ENCODE measurements at regions not wholly inside any gene's neighbourhood (a gene's known extent, or its start where the extent isn't known, plus 50 kb on each side); places are given as distances from the start of the nearest gene placed in this dataset.
A peak's percentile ranks its signal among the peaks of the same experiment; 100 is the strongest.

DNA sequence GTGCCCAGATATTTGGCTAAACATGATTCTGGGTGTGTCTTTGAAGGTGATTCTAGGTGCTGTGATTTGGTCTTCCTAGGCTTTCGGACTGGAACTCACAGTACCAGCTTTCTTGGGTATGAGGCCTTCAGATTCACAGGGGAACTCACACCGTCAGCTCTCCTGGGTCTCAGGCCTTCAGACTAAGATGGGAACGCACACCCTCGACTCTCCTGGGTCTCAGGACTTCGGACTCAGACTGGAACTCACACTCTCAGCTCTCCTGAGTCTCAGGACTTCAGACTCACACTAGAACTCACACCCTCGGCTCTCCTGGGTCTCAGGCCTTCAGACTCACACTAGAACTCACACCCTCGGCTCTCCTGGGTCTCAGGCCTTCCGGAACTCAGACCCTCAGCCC is 137.7 kb downstream of the CRLF2 start:
- Histone ChIP-seq H3K27ac (no peak overlapping the region), H3K9me3 (no peaks in the 10 kb centered on the region), H3K36me3 (no peaks in the 10 kb centered on the region), H3K27me3 (no peaks in the 10 kb centered on the region), H3K4me3 (no peak overlapping the region), H3K4me1 (no peaks in the 10 kb centered on the region)
- intact Hi-C loops (cut with DNase I) = no loop called here
- ATAC-seq = no peak
- WGBS (ENCODE audit: insufficient coverage, low coverage, low lambda C conversion rate, missing lambda C conversion rate) = 44% methylated on average over 6 of the region's 8 CpGs
- peak in 1 of 3 donors; percentile 3 for DNase-seq
- TF ChIP-seq, protein P1, sequence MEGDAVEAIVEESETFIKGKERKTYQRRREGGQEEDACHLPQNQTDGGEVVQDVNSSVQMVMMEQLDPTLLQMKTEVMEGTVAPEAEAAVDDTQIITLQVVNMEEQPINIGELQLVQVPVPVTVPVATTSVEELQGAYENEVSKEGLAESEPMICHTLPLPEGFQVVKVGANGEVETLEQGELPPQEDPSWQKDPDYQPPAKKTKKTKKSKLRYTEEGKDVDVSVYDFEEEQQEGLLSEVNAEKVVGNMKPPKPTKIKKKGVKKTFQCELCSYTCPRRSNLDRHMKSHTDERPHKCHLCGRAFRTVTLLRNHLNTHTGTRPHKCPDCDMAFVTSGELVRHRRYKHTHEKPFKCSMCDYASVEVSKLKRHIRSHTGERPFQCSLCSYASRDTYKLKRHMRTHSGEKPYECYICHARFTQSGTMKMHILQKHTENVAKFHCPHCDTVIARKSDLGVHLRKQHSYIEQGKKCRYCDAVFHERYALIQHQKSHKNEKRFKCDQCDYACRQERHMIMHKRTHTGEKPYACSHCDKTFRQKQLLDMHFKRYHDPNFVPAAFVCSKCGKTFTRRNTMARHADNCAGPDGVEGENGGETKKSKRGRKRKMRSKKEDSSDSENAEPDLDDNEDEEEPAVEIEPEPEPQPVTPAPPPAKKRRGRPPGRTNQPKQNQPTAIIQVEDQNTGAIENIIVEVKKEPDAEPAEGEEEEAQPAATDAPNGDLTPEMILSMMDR (IDR thresholded peaks at IDR 0.05) = no peak
- no peak for TF ChIP-seq POLR2A (IDR thresholded peaks at IDR 0.05)

DNA sequence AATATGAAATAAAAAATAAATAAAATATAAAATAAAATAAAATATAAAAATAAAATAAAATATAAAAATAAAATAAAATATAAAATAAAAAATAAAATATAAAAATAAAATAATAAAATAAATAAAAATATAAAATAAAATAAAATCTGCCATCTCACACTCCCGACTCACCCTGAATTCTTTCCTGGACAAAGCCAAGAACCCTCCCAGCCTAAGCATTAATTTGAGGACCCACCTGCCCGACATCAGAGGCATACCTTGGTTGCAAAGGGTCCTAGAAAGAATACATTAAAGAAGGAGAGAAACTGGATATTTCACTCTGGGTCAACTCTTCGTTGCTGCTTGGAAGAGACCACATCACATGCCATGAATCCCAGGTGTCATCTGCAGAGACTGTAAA is 138.3 kb downstream of the CRLF2 start:
- intact Hi-C loops (cut with DNase I) = no loop called here
- DNase-seq (no peak), ATAC-seq (no peak)
- Histone ChIP-seq H3K36me3 (no peaks in the 10 kb centered on the region), H3K4me3 (no peak overlapping the region), H3K27ac (no peak overlapping the region), H3K9me3 (no peaks in the 10 kb centered on the region), H3K4me1 (no peaks in the 10 kb centered on the region), H3K27me3 (no peaks in the 10 kb centered on the region)
- 86% methylated on average over 2 of the region's 3 CpGs for WGBS (ENCODE audit: insufficient coverage, low coverage, low lambda C conversion rate, missing lambda C conversion rate)
- TF ChIP-seq, protein P1 (IDR thresholded peaks at IDR 0.05) = no peak
- no peak for TF ChIP-seq POLR2A (IDR thresholded peaks at IDR 0.05)

DNA sequence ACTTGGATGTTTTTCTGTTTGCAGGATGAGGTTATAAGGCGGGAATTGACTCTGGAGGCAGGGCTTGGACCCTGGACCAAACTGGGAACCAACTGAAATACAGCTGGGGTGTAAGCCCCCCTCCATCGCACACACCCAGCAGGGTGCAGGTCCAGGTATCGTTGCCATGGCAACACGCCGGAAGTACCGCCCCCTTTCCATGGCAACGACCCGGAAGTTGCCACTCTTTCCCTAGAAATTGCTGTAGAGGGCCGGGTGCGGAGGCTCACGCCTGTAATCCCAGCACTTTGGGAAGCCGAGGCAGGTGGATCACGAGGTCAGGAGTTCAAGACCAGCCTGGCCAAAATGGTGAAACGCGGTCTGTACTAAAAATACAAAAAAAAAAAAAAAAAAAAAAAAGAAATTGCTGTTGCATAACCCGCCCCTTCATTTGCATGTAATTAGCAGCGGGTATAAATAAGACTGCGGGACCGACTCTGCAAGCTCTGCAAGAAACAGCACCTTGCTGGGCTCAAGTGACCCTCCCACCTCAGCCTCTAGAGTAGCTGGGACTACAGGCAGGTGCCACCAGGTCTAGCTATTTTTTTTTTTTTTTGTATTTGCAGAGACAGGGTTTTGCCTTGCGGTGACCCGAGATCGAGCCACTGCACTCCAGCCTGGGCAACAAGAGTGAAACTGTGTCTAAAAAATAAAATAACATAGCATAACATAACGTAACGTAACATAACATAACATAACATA is 139.6 kb downstream of the CRLF2 start:
- no peaks in the 10 kb centered on the region for H3K4me1 ChIP-seq
- H3K27ac ChIP-seq = no peak overlapping the region
- no peaks in the 10 kb centered on the region for H3K27me3 ChIP-seq
- peak in 1 of 3 donors; percentile 39 for DNase-seq
- TF ChIP-seq, protein P1 (IDR thresholded peaks at IDR 0.05) = no peak
- TF ChIP-seq POLR2A (IDR thresholded peaks at IDR 0.05) = no peak
- no peak for ATAC-seq
- 70% methylated on average over 13 of the region's 24 CpGs for WGBS (ENCODE audit: insufficient coverage, low coverage, low lambda C conversion rate, missing lambda C conversion rate)
- no peaks in the 10 kb centered on the region for H3K36me3 ChIP-seq
- no peak overlapping the region for H3K4me3 ChIP-seq
- intact Hi-C loops (cut with DNase I) = no loop called here
- no peaks in the 10 kb centered on the region for H3K9me3 ChIP-seq

DNA sequence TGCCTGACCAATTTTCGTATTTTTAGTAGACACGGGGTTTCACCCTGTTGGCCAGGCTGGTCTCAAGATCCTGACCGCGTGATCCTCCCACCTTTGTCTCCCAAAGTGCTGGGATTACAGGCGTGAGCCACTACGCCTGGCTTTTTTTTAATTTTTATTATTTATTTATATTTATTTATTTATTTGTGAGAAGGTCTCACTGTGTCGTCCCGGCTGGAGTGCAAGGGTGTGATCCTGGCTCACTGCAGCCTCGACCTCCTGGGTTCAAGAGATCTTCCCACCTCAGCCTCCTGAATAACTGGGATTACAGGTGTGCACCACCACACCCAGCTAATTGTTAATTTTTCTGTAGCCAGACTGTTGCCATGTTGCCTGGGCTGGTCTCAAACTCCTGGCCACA is 141.1 kb downstream of the CRLF2 start:
- H3K36me3 ChIP-seq = no peaks in the 10 kb centered on the region
- intact Hi-C loops (cut with DNase I) = no loop called here
- TF ChIP-seq POLR2A (IDR thresholded peaks at IDR 0.05) = no peak
- TF ChIP-seq, protein P1 (IDR thresholded peaks at IDR 0.05) = no peak
- no peak overlapping the region for H3K4me3 ChIP-seq
- no peak overlapping the region for H3K27ac ChIP-seq
- ATAC-seq (no peak), DNase-seq (peak in 1 of 3 donors; percentile 16)
- H3K27me3 ChIP-seq = no peaks in the 10 kb centered on the region
- H3K9me3 ChIP-seq = no peaks in the 10 kb centered on the region
- no peaks in the 10 kb centered on the region for H3K4me1 ChIP-seq
- WGBS (ENCODE audit: insufficient coverage, low coverage, low lambda C conversion rate, missing lambda C conversion rate) = 95% methylated on average over 7 of the region's 9 CpGs
